ENCODE measurements at regions not wholly inside any gene's neighbourhood (a gene's known extent, or its start where the extent isn't known, plus 50 kb on each side); places are given as distances from the start of the nearest gene placed in this dataset.
A peak's percentile ranks its signal among the peaks of the same experiment; 100 is the strongest.
"Not testable (repeated sequence)": the region's sequence is repeated elsewhere in the genome, so short reads cannot be mapped to it uniquely, and the experiment has no call there.

DNA sequence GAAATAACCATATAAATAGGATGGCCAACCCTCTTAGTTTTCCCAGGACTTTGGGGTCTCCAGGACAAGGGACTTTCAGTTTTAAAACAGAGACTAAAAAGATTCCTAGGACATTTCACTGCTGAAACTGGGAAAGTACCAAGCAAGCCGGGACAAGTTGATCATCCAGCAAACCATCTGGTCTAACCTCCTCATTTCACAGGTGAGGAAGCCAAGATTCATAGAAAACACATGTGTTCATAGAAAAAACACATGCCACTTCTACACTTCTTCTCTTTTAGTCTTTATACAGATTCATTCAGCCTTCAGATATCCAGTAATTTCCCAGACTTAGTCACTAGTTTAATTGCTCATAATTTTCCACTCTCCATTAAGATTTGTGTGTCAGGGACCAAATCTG is 165.6 kb upstream of the CCDC54 start:
- DNase-seq: no peak

DNA sequence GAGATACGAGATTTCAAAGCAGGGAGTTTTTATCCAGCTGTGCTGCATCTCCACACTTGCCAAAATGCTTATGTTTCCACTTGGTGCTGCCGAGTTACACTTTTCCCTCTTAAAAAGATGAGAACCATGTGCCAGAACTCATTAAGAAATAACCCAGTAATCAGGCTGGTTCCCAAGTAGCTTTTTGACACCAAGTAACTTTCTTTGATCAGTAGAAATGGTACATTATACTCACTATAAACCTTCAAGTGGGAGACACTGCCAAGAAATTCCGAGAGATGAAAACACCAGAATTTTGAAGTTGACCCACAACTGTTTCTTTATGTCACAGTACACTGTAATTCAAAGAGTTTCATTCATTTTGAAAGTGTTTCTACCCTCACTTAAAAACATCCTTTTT is 164.6 kb upstream of the CCDC54 start:
- DNase-seq: no peak

DNA sequence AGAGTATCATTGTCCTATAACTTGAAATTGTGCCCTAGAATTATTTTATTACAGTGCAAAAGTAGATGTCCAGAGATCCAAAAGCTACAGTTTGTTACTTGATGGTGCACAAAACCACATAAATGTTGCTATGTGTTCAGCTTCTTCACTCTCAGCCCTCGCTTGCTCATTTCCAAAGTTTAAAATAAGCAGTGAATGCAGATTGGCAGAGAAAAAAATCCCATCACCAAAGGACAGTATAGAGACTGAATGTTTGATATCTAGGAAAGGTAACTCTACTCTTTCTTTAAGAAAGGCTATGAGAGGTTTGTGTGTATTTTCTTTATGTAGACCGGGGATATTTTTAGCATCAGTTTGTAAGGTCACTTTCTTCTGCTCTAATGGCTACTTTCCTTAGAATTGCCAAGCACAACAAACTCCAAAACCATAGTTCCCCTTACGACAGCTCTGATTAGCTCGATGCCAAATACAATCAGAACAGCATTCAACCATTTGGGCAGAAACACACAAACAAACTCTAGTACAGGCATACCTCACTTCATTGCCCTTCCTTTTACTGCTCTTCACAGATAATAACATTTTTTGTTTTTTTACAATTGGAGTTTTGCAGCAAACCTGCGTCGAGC is 164.1 kb upstream of the CCDC54 start:
- no peak for DNase-seq

DNA sequence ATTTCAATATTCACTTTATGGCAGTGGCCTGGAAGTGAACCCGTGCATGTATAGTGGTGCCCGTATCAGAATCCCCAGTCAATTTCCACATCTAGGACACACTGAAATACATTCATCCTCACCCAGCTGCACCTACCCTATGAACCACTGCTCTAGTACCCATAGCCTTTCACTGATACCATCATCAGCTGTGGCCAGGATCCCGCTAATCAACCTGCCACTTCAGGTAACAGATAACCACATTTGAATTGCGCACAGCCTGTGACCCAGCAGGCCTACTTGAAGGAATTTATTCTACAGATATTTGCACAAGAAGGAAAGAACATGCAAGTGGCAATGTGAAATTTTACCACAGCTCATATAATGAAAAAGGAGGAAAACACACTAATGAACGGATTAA is 161.0 kb upstream of the CCDC54 start:
- no peak for DNase-seq

DNA sequence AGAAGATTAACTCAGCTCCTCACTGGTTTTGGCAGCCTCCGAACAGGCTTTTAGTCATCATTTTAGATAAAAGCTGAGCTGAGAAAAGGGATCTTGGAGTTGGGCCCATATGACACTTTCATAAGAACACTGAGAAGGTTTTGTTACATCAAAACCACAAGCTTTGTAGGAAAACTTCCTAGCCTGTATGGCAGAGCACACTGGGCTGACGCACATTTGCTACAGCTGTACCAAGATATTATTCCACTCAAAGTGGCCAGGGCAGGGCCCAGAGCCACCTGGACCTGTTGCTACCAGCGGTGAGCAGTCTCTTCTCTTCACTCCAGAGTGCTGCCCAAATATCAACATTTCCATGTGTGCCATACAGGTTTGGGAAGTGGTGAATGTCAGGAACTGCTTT is 160.5 kb upstream of the CCDC54 start:
- no peak for DNase-seq

DNA sequence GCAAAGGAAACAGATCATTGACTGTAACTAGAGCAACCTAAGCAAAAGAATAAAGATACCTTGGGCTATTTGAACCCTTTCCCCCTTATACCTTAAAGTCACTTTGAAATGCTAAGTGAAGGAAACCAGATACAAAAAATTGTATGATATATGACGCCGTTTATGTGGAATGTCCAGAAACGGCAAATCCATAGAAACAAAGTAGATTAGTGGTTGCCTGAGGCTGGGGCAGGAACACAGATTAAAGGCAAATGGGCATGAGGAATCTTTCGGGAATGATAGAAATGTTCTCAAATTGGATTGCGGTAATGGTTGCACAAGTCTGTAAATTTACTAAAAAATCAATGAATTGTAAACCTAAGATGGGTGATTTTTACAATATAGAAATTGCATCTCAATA is 160.1 kb upstream of the CCDC54 start:
- DNase-seq: no peak

DNA sequence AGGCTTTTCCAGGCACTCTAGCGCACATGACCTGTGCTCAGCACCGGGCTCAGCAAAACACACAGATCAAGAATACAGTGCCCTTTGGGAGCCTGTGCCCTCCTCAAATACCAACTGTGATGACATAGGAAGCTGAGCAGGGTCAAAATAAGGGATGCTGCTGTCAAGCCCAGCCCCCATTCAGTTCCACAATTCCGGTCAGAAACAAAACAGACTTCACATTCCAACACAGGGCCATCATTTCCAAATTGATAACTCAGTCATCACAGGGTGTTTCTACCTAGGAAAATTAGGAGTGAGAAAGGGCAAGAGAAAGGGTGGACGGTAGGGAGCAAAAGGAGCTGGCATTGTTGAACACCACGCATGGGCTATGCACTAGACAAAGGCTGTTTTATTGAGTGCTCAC is 158.4 kb upstream of the CCDC54 start:
- no peak for DNase-seq

DNA sequence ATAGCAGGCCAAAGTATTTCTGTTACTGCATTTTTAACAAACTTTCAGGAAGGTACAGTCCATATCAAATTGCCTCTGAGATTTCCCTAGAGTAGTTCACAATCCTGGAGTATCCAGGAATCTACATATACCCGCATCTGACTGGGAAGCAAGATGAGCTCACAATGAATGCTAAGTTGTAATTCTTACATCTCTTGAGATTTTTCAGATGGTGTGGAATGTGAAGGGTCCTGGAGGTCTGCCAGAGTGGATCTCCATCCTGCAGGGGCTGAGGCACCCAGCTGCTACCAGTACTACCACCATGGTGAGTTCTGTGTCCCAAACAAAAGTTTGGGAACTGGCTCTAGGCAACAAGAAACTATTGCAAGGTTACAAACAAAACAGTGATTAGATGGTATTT is 156.7 kb upstream of the CCDC54 start:
- DNase-seq: no peak

DNA sequence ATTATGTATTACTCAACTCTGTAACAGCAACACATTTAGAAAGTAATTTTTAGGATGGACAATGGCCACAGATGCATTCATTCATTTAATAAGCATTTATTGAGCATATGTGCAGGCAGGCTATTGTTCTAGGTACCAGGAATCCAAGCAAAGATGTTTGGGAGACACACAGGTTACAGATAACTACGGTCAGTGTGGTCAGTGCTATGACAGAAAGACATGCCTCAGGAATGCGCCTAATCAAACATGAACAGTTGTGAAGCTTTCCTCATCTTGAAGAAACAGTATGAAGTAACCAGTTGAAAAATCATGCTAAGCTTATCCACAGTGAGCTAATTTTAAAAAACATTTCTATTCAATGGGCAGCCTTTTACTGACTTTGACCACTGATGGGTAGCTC is 155.4 kb upstream of the CCDC54 start:
- DNase-seq: no peak

DNA sequence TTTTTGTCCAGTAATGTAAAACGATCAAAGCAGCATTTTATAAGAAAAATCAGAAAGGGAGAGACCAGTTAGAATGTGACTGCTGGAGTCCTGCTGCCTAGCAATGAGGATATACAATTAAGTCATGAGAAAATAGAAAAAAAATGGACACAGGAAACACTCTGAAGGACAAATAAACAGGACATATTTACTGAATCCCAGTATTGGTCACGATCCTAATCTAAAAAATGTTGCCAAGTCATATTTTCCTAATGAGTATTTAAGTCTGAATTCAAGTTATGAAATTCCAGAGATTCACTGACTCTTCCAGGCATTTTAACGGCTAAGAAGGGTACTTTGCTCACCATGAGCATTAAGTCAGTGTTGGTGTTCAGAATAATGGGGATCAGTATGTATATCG is 154.3 kb upstream of the CCDC54 start:
- DNase-seq: no peak

DNA sequence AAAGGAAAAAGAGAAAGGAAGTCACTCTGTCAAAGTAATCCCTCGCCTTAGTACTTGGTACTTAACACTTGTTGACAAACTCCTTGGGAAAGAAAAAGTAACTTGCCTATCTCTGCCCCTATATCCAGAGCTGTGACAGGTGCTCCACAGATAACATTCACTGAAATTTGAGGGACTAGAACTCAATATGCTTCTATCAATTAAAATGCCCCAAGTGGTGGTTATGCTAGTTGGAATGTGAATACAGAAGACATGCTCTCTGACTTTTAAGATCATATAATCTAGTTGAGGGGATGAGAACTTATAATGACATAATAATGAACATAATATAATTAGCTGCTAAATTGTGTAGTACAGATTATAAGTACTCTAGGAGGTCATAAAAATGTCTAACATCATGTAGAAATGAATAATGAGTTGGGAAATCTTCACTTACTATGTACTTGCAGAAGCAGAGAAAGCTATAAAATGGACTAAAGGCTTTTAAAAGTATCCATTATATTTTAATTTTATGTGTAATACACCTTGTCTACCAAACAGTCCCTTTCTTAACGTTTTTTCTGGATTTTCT is 153.1 kb upstream of the CCDC54 start:
- no peak for DNase-seq

DNA sequence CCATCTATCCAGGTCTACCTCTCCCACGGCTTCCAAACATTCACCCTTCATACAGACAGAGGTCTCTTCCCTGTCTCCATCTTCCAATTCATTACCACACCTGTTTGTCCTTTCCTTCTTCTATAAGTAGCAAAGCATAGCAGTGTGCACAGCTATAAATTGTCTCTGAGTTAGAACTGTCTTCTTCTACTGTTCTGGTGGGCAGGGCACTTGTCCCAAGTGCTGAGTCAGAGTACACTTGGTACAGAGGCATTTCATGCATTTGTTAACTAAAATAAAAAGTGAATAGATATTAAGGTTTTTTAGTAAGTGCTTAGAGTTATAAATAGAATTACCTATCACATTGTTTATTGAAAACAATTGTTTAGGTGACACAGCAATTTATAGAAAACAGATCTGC is 150.1 kb upstream of the CCDC54 start:
- no peak for DNase-seq

DNA sequence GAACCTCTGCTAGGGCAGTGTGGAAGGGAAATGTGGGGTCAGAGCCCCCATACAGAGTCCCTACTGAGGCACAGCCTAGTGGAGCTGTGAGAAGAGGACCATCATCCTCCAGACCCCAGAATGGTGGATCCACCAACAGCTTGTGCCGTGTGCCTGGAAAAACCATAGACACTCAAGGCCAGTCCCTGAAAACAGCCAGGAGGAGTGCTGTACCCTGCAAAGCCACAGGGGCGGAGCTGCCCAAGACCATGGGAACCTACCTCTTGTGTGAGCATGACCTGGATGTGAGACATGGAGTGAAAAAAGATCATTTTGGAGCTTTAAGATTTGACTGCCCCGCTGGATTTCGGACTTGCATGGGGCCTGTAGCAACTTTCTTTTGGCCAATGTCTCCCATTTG is 143.4 kb upstream of the CCDC54 start:
- not testable (repeated sequence) for DNase-seq

DNA sequence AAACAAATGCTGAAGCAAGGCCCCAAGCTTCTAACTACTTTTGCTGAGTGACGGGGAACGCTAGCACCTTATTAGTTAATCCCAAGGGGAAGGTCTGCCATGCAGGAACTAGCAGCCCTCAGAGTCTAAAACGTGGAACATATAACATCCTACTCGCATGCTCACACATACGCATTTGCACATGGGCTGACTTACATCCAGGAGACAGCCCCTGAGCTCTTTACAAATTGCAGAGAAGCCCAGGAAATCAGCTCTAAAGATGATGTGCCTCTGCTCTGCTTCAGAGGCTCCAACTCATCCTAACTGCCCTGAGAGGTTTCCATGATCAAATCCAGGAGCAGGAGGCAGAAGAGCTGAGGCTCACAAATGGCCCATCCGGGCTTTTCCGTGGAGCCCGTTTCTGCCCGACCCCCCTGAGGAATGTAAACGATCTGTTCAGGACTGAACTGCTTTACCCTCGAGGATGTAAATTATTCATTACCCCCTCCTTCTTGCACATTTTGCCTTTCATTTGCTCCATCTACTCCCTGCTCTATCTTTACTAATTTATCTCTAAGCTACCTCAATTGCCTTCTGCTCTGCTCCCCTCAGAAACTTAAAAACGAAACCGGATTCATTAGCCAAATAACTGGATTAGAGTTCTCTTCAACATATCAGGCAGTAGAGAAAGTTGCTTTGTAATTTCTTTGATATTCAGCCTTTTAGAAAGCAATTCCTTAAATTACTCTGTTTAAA is 141.9 kb upstream of the CCDC54 start:
- DNase-seq: no peak

DNA sequence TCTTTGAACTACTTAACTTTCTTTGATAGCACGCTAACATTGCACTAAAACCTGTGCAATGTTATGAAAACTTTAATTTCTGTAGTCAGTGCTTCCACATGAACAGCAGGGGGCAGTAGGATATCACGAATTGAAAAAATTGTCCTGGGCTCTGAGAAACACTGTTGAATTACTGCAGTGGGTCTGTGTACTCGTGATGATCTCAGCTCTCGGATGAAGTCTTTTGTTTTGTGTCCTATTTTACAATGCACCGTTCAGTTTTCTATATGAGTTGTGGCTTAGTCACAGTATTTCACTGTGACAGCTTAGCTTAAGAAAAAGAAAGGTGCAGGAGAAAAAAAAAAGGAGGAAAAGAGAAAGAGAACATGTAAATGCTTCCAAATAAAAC is 141.3 kb upstream of the CCDC54 start:
- peak; percentile 40 to 83 for DNase-seq

DNA sequence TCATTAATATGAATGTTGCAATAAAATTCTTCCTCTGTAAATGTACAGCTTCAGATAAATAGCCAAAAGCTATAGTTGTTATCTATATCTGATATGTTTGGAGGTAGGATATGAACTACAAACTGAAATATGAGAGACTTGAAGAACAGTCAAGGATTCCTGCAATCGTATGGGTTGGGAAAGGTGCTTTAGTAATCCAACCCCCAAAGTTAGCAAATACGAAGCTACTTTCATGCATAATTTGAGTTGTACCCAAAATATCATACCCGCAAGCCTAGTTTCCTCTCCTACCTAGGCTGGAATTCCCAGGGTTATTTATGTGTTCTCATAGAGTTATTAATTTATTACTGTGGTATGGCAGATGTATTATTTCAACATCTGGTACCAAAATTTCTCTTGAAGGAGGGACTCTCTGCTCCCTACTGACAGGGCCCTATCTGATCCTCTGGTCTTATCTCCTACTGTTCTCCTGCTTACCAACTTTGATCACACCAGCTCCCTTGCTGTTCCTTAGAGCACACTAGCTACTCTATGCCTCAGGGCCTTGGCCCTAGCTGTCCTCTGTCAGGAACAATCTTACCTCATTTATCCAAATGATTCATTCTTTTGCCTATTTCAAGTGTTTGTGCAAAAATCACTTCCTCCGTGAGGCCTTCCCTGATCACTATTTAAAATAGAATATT is 140.4 kb upstream of the CCDC54 start:
- DNase-seq: no peak

DNA sequence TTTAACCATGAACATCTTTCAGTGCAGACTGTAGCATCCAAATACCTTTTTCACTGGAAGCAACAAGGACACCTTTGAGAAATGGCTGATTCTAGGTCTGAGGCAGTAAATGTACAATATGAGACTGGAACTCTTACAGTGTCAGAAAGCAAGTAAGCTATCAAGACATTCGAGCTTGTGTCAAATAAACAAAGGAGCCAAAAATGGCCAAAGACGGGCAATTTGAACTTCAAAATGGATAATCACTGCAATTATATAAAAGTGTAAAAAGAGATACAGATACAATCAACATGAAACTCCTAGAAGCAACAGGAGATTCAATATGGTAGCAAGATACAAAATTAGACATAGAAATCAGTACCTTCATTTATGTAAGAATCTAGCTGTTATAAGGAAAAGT is 138.5 kb upstream of the CCDC54 start:
- no peak for DNase-seq

DNA sequence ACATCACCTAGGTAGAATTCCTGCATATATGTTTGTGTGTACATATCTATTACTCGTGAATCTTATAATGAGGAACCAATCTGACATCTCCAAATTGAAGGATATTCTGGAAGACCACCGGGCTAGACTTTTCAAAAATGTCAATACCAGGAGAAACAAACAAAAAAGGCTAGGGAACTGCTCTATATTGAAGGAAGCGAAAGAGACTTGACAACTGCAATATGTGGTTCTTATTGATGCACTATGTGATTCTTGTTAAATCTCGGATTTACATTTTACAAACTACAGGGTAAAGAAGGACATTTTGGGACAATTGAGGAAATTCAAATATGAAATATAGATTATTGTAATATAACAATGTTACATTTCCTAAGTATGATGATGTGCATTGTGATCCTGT is 137.5 kb upstream of the CCDC54 start:
- DNase-seq: no peak

DNA sequence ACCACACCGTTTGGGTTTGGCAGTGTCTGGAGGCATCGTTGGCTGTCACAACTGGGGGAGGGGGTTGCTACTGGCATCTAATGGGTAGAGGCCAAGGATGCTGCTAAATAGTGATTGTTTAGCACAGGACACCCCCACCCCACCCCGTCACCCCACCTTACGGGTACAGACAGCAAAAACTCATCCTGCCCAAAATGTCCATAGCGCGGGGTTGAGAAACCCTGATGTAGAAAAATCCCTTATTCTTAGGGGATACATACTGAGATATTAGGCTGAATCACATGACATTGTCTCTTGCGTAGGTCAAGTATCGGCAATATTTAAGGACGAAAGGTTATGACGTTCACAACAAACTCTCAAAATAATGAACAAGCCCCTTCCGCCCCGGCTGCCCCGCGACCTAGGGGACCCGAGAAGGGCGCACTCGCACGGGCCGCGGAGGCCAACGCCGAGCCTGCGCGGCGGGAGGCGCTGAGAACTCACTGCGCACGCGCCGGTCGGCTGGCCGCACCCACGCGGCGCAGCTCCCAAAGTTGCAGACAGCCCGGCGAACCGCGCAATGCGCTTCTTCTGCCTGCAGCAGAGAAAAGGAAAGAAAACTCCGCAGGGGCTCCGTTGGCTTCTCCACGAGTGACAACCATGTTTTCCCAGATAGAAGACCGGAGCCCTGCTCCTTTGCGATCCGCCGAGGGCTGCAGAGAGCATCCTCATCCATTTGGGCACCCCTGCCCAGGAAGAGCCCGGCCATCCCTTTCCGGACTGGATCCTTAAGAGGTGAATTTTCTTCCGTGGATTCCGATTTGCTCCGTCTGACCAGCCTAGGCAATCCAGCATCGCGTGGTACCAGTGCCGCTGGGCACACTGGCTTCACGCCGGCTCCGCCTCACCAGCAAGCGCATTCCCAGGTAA is 136.8 kb upstream of the CCDC54 start:
- peak; percentile 73 to 77 for DNase-seq

DNA sequence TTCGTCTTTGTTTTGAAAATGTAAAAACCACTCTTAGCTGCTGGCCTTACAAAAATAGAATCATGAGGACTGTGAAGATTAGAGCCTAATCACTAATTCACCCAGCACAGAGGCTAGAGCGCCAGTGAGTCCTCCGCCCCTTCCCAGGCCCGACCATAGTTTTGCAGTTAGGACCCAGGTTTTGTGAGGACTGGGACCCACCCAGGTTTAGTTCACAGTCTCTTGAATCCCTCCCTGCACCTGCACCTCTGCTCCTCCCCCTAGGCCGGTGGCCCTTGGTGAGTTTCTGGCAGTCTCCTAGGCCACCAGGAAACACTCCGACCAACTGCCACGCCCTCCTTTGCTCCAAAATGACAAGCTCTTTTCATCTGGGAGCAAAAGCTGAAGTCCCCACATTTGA is 136.0 kb upstream of the CCDC54 start:
- peak in 1 of 2 donors; percentile 3 for DNase-seq

DNA sequence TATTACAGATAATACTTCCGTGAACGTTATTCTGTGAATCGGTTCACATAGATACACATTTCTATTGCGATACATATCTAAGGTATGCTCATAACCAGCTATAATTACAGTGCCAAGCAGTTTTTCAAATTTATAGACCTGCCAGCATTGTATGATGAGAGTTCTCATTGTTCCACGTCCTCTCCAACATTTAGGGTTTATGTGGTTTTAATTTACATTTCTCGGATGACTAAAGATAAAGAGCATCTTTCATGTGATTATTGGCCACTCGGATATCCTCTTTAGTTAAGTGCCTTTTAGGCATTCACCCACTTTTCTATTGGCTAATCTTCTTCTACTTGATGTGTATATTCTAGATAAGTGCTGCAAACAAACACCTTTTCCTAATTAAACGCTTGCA is 134.7 kb upstream of the CCDC54 start:
- no peak for DNase-seq

DNA sequence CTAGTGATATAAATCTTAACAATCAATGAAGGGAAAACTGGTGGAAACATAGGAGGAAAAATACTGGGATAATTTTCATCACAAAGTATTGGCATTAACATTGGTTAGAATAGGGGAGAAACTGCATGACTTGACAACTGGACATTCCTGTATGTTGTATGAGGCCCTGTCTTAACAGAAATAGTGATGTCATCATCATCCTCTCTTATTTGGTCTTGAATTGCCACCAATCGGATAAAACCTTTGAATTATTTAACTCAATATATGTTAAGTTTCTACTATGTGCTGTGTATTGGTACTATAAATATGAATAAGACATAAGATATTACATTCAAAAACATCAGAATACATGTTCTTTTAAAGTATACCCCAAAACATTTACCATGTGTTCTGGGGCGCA is 130.1 kb upstream of the CCDC54 start:
- no peak for DNase-seq

DNA sequence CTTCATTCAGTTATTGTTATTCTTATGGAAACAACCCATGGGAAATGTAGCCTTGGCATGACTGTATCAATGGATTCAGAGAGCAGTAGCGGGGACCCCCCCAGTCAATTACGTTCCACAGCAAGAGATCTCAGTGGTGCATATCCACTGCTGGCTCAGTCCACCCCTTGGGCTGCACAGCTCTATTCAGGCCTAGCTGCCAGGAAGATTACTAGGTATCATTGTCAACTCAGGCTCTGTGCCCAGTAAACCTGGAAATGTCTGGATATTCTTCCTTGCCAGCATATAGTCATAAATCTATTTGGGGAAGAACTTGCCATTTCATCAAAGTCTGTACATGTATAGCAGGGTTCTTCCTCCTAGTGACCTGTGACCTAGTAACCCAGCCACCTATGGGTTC is 128.1 kb upstream of the CCDC54 start:
- no peak for DNase-seq
